Stimulated activated CD8-positive, alpha-beta memory T cell treated with anti-CD3 and anti-CD28 coated beads, Interleukin-2, amount 100 ng/mL, for 1 hour (primary cell): ENCODE measurements at regions not wholly inside any gene's neighbourhood (a gene's known extent, or its start where the extent isn't known, plus 50 kb on each side); places are given as distances from the start of the nearest gene placed in this dataset.
"Not testable (repeated sequence)": the region's sequence is repeated elsewhere in the genome, so short reads cannot be mapped to it uniquely, and the experiment has no call there.

ENCODE experiments used
- DNase-seq, 2 donors: peaks; one replicate each; pipeline ENCODE4 v3.0.0-alpha.2; 2020; ENCODE audit warnings: low read depth in 2 of 2

DNA sequence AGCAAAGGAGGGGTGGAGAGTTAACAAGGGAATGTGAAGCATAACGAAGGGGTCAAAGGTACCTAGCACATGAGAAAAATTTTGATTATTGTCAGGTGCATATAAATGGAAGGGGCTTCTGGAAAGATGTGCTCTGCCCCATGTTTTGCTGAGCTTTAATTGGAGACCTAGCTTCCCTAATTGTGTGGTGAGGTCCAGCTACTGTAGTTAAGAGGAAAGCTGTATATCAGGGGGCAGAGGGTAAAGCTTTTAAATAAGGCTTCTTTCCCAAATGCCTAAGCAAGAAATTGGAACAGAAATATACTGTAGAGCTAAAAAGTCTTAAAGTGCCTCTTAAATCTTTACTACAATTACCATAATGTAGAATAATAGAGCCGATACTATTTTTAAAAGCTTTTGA lies 267.2 kb downstream of the MAT2B start:
- no peak for DNase-seq

- no peak for DNase-seq
These were observed 267.8 kb downstream of the MAT2B start for GRCh38 chr5:163773226-163773625.

GRCh38 chr5:163789870-163790269 lies 284.5 kb downstream of the MAT2B start:
- no peak for DNase-seq

GRCh38 chr5:163790497-163790896 lies 285.1 kb downstream of the MAT2B start:
- no peak for DNase-seq

DNA sequence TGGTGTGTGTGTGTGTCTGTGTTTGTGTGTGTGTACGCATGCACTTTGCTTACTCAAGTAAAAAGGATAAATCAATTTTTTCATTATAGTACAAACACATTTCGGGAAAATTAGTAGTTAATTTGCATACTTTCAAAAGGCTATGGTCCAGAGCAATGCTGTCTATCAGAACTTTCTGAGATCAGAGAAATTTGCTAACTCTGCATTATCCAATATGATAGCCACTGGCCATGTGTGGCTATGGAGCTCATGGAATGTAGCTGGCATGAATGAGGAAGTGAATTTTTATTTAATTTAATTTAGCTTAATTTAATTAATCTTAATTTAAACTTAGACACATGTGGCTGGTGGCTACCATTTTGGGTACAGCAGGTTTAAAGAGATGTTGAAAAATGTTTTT lies 289.6 kb downstream of the MAT2B start:
- no peak for DNase-seq

DNA sequence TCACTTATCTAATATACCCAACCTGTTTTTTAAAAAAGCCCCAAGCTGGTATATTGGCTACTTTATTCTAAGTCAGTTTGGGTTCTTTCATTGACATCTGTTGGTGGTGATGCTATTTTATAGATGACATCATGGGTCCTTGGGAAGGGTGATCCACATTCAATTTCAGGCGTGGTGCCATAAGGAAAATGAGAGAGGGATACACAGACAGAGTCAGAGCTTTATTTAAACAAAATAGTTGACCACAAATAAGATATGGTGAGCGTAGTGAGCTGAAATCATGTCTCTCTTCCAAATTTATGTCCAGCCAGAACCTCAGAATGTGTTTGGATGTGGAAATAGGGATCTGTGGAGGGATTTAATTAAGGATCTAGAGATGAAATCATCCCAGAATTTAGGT lies 302.4 kb downstream of the MAT2B start:
- DNase-seq = no peak

DNA sequence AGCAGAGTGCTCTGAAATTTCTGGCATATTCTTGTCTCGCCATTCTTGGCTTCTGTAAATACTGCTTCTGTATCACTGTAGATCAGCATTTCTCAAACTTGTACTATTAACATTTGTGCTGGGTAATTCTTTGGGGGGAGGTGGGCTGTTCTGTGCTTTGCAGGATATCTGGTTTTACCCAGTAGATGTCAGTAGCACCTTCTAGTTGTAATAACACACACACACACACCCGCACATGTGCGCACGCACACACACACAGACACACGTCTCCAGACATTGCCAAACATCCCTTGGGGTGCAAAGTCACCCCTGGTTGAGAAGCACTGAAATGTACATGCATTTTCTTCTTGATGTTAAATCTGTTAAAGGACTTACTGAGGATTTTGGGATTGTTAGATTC lies 304.1 kb downstream of the MAT2B start:
- DNase-seq = no peak

- DNase-seq = no peak
These were observed 308.5 kb downstream of the MAT2B start for GRCh38 chr5:163813900-163814299.

GRCh38 chr5:163815240-163815791 lies 309.9 kb downstream of the MAT2B start:
- DNase-seq = no peak

GRCh38 chr5:163821142-163821541 lies 315.7 kb downstream of the MAT2B start:
- no peak for DNase-seq

- no peak for DNase-seq
These were observed 317.1 kb downstream of the MAT2B start for GRCh38 chr5:163822548-163822947.

DNA sequence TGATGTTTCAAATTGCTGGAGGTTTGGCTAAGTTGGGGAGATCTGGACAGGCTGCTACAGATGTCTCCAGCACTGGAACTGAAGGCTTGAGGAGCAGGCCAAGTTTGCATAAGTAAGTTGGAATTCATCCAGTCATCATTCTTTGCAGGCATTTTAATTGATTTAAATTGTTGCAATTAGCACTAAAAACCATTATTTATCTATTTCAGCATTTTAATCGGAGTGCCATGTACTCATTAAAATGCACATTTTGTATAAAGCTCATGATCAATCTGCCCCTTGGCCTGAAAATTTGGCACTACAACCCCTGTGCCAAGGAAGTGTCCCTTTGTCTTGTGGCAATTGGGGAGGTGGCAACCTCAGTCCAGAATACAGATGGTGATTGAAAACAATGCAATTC lies 320.2 kb downstream of the MAT2B start:
- no peak for DNase-seq

DNA sequence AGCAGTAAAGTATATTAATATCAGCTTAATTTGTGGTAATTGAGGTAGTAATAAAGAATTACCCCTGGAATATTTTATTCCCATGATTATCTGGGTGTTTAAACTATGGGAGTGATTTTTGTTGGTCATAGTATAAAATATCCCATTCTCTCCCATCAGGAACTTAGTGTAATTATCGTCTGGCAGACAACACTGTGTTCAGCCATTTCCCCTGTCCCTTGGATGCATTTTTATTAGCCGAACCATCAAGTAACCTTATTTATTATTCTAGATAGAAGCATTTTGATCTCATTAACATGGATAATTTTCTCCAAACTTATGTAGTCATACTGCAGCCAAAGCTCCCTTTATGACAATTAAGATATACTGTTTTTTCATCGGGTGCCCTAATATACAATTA lies 320.8 kb downstream of the MAT2B start:
- DNase-seq = no peak

- DNase-seq = no peak
These were observed 326.7 kb downstream of the MAT2B start for GRCh38 chr5:163832155-163832554.

- no peak for DNase-seq
These were observed 333.3 kb downstream of the MAT2B start for GRCh38 chr5:163838738-163839137.

GRCh38 chr5:163846512-163846911 lies 341.1 kb downstream of the MAT2B start:
- DNase-seq = no peak

- no peak for DNase-seq
These were observed 350.3 kb downstream of the MAT2B start for GRCh38 chr5:163855754-163856153.

DNA sequence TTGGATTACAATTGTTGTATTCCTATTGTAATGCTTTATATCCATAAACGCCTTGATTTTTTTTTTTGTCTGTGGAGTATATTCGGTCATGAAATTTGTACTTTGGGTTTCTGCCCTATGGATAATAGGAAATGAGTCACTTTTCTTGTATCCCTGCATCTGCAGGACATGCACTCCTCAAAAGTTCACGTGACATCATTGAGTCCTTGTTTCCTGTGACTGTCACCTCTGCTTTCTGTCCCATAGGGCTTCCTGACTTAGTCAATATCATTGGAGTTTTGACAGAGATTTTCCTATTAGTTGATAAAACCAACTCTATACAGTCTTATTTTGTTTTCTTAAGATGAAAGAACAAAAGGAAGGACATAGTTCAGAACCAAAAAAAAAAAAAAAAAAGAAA lies 356.3 kb downstream of the MAT2B start:
- no peak for DNase-seq

GRCh38 chr5:163867324-163867723 lies 361.9 kb downstream of the MAT2B start:
- DNase-seq = no peak

GRCh38 chr5:163867738-163868137 lies 362.3 kb downstream of the MAT2B start:
- no peak for DNase-seq

DNA sequence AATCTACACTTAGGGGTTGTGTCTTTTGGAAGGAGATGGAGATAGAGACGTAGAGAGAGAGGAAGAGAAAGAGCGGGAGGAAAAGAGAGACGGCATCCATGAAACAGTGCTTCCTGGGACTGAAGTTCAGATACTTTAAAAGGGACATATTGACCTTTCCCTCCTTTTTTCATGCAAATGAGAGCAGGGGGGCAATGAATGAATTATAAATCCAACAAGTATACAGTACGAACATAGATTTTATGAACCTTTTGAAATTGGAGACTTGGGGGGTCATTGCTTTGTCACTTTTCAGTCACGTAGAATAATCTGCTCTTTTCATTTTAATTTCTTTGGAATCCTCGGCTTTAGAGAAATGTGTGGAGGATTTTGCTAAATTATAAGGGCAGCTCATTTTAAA lies 364.2 kb downstream of the MAT2B start:
- DNase-seq = no peak

DNA sequence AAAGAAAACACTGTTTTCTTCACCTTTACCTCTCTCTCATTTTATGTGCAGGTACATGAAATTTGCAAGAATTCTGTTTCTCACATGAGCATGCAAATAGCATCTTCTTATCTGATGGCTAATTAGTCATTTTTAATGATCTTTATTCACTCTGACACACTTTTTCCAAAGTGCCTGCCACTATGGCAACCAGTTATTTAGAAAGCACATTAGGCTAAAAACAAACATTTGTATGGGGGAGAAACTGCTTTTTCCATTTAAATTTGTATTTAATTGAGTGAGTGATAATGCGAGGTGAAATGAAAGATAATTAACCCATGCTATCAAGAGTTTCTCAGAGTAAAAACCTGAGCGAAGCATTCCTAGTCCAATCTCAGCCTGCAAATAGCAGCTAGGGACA lies 365.0 kb downstream of the MAT2B start:
- no peak for DNase-seq

- DNase-seq = no peak
These were observed 369.0 kb downstream of the MAT2B start for GRCh38 chr5:163874431-163874830.

DNA sequence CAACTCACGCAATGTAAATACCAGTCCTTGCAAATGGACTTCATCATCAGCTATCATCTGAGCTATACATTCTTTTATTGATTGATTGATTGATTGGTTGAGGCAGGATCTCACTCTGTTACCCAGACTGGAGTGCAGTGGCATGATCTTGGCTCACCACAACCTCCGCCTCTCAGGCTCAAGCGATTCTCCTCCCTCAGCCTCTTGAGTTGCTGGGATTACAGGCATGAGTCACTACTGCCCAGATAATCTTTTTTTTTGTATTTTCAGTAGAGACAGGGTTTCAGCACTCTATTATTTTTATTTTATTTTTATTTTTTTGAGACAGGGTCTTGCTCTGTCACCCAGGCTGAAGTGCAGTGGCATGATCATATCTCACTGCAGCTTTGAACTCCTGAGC lies 369.5 kb downstream of the MAT2B start:
- not testable (repeated sequence) for DNase-seq

GRCh38 chr5:163877865-163878264 lies 372.4 kb downstream of the MAT2B start:
- DNase-seq = no peak
